HuH-7.5 (cell line): ENCODE measurements at regions not wholly inside any gene's neighbourhood (a gene's known extent, or its start where the extent isn't known, plus 50 kb on each side); places are given as distances from the start of the nearest gene placed in this dataset.

ENCODE experiments used
- DNase-seq: peaks from one replicate; pipeline ENCODE4 v3.0.0; 2011; ENCODE audit warnings: low spot score

DNA sequence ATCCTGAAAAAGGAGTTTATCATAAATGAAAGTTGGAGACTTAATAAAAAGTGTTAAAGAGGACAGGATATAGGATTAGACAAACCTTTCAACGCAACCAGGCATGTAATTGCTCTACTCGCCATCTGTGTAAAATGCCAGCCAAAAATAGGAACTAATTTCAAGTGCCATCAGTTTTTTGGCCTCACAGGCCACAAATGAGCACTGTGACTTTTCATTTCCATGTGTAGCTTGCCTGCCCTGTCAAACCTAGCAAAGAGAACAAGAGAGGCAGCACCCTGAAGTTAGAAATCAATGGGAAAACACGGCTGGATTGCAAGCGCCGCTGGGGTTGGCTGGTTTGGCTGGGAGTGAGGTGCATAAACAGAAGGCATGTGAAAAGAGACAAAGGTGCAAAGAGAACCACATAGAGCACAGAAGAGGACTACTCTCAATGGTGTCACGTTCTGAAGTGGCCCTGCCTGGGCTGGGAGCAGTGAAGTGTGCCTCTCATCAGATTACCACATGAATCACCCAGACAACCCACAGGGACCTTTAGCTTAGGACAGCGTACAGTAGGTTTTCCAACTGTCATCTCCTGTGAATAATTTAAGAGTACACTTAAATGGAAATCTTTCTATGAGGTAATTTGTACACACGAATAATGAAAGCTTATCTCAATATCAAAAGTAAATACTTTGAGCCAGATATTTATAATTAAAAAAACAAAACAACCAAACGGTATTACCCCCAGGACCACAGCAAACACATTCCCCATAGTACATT, 78.0 kb upstream of the NHSL1 start:
- no peak for DNase-seq

DNA sequence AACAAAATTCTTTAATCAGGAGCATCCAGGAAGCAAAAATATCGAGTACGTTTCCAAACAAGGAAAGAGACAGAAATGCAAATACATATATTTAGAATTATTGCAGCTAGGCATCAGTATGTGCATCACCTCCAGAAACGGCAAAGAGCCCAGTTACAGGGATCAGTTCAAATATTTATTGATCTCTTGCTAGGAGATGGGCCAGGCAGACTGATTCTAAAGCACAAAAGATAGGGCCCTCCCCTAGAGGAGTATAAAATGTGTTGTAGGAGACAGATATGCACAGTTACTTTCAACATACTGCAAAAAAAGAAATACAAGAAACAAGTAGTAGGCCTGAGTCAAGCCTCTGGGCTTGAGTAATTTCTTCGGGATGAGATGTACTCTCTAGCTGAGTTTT, 80.7 kb upstream of the NHSL1 start:
- no peak for DNase-seq

- DNase-seq = no peak
Observed at GRCh38 chr6:138580801-138581200, 81.5 kb upstream of the NHSL1 start.

GRCh38 chr6:138582573-138582972, 83.3 kb upstream of the NHSL1 start:
- DNase-seq = no peak

GRCh38 chr6:138586638-138587037, 87.3 kb upstream of the NHSL1 start:
- DNase-seq = no peak

DNA sequence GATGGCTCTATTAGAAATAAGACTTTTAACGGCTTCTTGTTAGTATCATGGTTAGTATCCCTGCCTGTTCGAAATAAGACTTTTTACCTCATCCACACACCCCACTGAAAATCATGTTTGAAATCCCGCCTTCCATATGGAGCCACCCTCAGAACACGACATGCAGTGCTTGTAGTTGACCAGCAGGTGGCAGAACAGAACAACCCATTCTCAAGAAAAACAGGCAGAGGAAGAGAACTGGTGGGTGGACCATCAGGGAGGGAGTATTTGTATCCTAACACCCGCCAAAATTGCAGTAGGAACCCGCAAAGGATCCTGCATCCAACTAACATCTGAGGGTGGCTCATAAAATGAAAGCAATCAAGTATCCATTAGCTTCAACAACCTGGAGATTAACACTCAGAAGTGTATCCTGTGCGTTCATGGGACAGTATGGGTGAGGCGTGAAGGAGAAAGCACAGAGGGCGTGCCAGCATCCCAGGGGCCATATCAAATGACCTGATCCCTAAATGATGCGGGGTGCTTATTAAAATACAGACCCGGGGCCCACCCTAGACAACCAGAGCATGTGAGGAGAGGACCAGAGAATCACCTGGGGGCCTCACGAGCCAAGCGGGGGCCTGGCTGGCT, 89.6 kb upstream of the NHSL1 start:
- DNase-seq = peak; percentile 45

DNA sequence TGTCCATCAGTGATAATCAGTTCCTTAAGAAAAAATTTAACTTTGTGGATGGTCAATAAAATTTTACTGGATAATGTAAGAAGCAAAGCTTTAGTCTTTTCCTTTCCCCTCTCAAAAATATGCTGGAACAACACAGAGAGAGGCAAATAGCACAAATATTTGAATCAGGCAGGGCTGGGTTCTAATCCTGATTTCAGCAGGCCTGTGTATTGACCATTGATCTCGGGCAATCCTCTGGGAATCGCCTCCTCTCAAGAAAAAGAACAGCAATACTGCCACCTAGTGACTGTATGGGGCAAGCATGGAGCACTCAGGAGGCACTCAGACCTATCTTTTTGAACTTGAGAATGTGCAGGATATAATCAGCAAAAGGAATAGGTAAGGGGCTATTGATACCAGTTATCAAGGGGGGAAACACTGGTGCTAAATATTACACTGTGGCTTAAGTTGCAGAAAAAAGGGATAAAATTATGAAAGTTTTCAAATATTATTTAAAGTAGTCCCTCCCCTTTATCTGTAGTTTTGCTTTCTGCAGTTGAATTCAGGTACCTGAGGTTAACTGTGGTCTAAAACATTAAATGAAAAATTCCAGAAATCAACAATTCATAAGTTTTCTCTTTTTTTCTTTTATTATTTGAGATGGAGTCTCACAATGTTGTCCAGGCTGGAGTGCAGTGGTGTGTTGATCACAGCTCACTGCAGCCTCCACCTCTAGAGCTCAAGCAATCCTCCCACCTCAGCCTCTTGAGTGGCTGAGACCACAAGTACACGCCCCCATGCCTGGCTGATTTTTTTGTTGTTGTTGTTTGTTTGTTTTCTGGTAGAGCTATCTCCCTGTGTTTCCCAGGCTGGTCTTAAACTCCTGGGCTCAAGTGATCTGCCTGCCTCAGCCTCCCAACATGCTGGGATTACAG, 91.8 kb upstream of the NHSL1 start:
- DNase-seq = peak; percentile 55

DNA sequence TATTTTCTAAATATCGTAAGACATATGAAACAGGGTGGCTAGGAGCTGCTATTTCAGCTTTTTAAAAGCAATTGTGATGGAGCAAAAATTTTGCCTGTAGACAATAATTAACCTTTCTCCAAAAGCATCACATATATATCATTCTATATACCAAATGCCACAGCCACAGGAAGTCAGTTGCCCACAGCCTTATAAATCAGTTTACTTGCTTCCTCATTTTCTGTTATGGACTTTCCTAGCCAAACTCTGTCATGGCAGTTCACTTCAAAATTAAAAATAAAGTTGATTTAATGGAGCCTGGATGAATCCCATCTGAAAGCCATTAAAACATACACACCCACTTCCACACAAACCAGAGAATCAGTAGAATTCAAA, 93.4 kb upstream of the NHSL1 start:
- no peak for DNase-seq

DNA sequence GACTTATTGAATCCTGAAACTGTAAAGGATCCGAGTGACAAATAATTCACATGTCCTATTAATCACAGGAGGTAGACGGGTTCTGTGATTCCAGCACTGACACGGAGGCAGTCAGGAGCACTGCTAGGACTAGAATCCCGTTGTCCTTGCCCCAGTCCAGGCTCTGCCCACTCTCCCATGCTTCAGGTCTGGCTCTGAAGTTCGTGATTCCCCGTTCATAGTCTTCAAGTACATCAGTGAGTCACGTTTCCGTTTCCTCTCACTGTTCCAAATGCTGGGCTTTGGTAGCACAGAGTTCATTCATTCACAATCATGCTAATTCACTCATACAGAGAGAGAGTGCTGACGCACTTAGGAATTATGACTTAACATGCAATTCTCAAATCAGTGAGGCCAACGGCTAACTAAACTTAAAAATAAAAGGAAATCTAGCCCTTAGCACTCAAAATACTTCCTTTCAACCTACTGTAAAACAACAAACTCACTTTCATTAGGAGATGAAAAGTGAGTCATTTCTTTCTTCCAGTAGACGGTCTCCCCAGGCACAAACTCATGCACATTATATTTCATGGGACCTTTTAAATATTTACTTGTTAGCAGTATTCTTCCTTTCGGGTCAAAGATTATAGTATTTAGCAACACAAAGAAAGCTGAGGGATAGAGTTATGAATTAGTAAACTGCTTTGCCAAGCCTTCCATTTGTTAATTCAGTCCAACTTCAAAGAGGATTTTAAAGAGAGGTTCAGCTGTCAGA, 94.0 kb upstream of the NHSL1 start:
- no peak for DNase-seq

GRCh38 chr6:138593909-138594757, 94.8 kb upstream of the NHSL1 start:
- DNase-seq = no peak

- DNase-seq = no peak
Observed at GRCh38 chr6:138594758-138595140, 95.5 kb upstream of the NHSL1 start.

- DNase-seq = no peak
Observed at GRCh38 chr6:138596126-138596525, 96.8 kb upstream of the NHSL1 start.

- no peak for DNase-seq
Observed at GRCh38 chr6:138596591-138596990, 97.3 kb upstream of the NHSL1 start.

DNA sequence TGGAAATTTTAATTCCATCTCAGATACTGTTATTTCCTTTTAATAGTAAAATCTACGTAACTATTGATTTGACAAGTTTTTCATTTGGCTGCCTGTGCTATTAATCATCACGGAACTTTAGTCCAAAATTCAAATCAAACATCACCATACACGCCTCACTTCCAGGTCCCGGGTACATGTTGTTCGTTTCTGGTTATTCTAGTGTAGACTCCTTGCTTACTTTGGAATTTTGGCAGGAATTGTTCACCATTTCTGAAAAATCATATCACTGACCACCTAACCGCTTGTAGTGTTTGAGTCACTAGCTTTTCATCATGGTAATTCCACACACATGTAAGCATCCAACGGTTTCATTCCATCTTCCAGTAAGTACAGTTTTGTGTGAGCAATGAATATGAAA, 98.0 kb upstream of the NHSL1 start:
- no peak for DNase-seq

DNA sequence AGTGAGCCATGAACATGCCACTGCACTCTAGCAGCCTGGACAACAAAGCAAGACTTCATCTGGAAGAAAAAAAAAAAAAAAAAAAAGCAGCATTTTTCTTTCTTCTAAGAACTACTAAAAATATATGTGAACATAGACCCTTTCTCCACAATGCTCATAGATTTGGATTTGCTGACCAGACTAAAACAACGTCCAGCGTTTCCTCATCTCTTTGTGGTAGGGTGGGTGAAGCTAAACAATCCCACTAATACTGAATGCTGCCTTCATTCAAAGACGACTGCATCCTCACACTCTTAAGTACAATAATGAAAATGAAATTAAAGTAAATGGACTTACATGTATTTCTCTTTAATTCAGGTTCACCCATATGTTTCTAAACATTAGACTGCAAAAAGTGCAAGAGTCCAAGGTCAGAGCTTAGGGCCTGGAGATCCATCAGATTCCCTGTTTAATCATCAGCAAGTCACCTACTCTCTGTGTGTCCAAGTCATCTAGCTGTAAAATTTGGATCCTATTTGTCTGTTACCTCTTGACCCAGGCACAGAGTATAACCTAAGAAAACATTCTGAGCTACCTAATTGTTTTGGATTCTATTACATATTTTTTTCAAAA, 99.4 kb upstream of the NHSL1 start:
- DNase-seq = no peak

DNA sequence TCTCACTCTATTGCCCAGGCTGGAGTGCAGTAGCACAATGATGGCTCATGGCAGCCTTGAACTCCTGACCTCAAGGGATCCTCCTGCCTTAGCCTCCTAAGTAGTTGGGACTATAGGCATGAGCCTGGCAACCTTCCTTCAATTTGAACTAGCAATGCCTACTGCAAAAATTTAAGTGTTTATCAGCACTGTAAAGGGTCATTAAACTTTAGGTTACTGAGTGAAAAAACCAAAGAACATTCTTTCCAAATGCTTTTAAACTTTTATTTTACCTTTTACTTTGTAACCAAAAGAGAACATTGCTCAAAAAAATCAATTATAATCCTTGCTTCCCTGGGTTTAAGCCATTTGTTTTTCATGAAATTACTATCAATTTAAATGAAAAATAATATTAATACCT, 101.0 kb upstream of the NHSL1 start:
- DNase-seq = no peak

- DNase-seq = no peak
Observed at GRCh38 chr6:138600726-138601125, 101.4 kb upstream of the NHSL1 start.

DNA sequence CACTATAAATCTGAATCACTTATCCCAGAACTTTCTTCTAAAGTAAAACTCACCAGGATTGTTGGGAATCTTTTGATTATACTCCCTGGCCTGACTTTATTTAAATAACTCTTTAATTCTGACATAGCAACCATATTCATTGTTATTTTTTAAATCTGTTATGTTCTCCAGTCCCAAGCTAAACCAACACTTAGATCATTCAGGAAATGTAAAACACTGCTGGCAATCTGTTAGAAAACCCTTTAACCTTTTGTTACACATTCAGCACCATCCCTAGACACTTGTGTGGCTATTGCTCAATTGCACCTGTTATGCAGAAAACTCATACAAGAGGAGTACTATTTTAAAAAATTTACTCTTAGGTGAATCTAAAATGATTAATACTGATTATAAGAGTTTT, 101.8 kb upstream of the NHSL1 start:
- DNase-seq = no peak

DNA sequence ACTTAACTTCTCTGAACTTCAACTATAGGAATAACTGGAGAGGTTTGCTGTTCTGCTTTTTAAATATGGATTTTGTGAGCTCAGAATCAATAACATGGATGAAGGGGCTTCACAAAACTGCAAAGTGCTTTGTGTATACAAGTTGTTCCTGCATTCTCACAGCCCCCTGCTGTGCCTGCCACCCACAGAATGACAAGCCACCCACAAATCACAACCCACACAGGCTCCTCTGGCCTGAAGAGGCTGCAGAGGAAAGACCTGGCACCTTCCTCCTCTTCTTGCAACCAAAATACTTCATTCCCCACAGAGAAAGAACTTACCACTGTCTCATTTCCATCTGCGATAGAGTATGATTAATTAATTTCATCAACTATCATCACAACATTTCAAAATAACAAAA, 106.7 kb upstream of the NHSL1 start:
- no peak for DNase-seq

DNA sequence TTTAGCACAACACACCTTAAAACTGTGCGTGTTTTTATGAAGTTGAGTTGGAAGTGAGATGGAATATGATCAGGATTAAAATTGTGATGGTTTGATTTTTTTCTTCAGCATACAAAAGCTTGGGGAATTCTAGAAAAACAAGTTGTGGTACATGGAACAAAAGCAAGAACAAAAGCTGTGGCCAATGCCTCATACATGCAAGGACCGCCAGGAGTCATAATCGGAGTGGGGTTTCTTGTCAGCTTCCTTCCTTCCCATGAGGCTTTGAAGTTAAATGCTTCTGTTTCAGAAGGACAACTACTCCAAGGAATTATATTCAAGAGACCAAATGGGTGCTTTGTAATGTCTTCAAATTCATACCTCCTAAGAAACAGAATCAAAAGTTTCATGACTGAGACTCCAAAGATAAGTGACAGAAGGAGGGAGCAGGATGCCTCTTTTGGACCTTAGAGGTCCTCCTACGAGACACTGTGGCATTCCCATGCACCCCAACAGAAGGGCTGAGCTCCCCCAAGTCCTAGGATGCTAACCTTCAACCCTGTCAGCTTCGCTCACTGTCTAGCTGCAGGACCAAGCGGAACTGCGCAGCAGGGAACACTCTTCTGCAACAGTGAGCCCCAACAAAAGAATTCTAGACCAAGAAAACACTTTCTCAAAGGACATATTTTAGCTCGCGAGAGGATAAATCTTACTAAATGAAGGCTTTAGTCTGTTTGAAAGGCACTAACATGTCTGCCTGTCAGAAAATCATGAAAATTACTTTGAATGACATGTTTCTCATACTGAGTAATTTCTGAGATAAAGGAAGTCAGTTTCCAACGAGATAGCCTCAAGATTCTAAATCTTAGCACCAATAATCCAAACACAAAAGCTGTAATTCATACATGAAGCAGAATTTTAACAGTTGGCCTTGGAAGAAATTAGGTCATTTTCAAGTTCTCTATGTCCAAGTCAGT, 108.5 kb upstream of the NHSL1 start:
- DNase-seq = no peak
